GM12878 (cell line): ENCODE measurements at regions not wholly inside any gene's neighbourhood (a gene's known extent, or its start where the extent isn't known, plus 50 kb on each side); places are given as distances from the start of the nearest gene placed in this dataset.

ENCODE experiments used
- ATAC-seq: fragments of 200-7000 bp; cut with Tn5 transposase; 3 replicates; pipeline ENCODE4 v1.9.1; 2020; ENCODE audit warnings: mild to moderate bottlenecking, moderate library complexity
- BruUV-seq: library from RNA; stranded (reverse); fragments of 400-500 nt; replicated peaks from 2 replicates; lab custom pipeline; 2021; lab: Mats Ljungman, UMichigan
- CTCF ChIA-PET: fragments of 300-600 bp; sonication (Branson Sonifier 250); formaldehyde crosslinking; extraction: SDS; loops from one replicate; lab custom pipeline; 2021; ENCODE audit warnings: inconsistent platforms; lab: Yijun Ruan, JAX
- POLR2A ChIA-PET: fragments of 350-600 bp; formaldehyde crosslinking; extraction: SDS; loops from one replicate; lab custom pipeline; 2021; ENCODE audit warnings: inconsistent platforms; lab: Charles Lee
- RAD21 ChIA-PET: fragments of 300-600 bp; sonication (Branson Sonifier 250); formaldehyde crosslinking; loops from one replicate; lab custom pipeline; 2023; ENCODE audit warnings: antibody characterized with exemption; ENCODE audit not compliant: unreplicated experiment; lab: Charles Lee
- SMC1A ChIA-PET: fragments of 300-600 bp; sonication (Branson Sonifier 250); formaldehyde crosslinking; loops from one replicate; lab custom pipeline; 2023; ENCODE audit not compliant: unreplicated experiment, uncharacterized antibody; lab: Charles Lee
- DNase-seq: peaks from one replicate; pipeline ENCODE4 v3.0.0-alpha.2; 2011; ENCODE audit warnings: low read depth, low spot score
- FAIRE-seq: peaks from 3 replicates; lab custom pipeline; 2011; peaks lifted over from hg19 to GRCh38; lab: Jason Lieb, UNC
- H2AFZ ChIP-seq: 2 replicates; pipeline ENCODE4 v1.6.0; 2011; ENCODE audit warnings: low read depth, low read length, control low read depth; ENCODE audit not compliant: control insufficient read depth
- H3K27ac ChIP-seq: 2 replicates; pipeline ENCODE4 v1.5.1; 2011; ENCODE audit warnings: control low read depth; ENCODE audit not compliant: control insufficient read depth, insufficient read depth
- H3K27me3 ChIP-seq, 2 experiments: replicated peaks in 1 of 2; 2 replicates each; pipeline versions ENCODE4 v1.6.0 to v1.6.1; 2011; ENCODE audit warnings: low read length in 1 of 2; ENCODE audit not compliant: control insufficient read depth in 2 of 2, insufficient read depth in 2 of 2
- H3K36me3 ChIP-seq, 2 experiments: 2 replicates each; pipeline ENCODE4 v1.5.1; 2011; ENCODE audit warnings: low read length in 1 of 2; ENCODE audit not compliant: control insufficient read depth in 2 of 2, insufficient read depth in 2 of 2
- H3K4me1 ChIP-seq: 2 replicates; pipeline ENCODE4 v1.6.1; 2011; ENCODE audit warnings: mild to moderate bottlenecking, low read length, moderate library complexity, mixed read lengths; ENCODE audit not compliant: control insufficient read depth, insufficient read depth
- H3K4me2 ChIP-seq: 2 replicates; pipeline ENCODE4 v1.6.0; 2011; ENCODE audit warnings: control low read depth; ENCODE audit not compliant: control insufficient read depth, insufficient read depth
- H3K4me3 ChIP-seq: fragments of 200-600 bp; sonication (generic); 2 replicates; pipeline ENCODE4 v1.5.1; 2016
- H3K79me2 ChIP-seq: 2 replicates; pipeline ENCODE4 v1.6.0; 2011; ENCODE audit warnings: low read length; ENCODE audit not compliant: control insufficient read depth, insufficient read depth
- H3K9ac ChIP-seq: 2 replicates; pipeline ENCODE4 v1.8.0; 2011; ENCODE audit warnings: low read length, control low read depth, mixed read lengths; ENCODE audit not compliant: control insufficient read depth, insufficient read depth
- H3K9me3 ChIP-seq: replicated peaks from 3 replicates; pipeline ENCODE4 v1.5.1; 2011; ENCODE audit warnings: mild to moderate bottlenecking, low read length; ENCODE audit not compliant: control insufficient read depth, insufficient read depth
- H4K20me1 ChIP-seq: 2 replicates; pipeline ENCODE4 v1.6.0; 2011; ENCODE audit not compliant: control insufficient read depth, insufficient read depth
- CEBPB ChIP-seq, 2 experiments: fragments of 150-350 bp in 1 of 2; IDR thresholded peaks; 2 replicates each; pipeline ENCODE4 v1.6.1; 2012 to 2014; ENCODE audit warnings: low read depth in 2 of 2, low read length in 2 of 2, borderline replicate concordance in 1 of 2, inconsistent platforms in 1 of 2
- GABPA ChIP-seq: IDR thresholded peaks from 2 replicates; pipeline ENCODE4 v1.6.1; 2014; ENCODE audit warnings: antibody characterized with exemption, low read depth, mild to moderate bottlenecking, inconsistent platforms
- HDGF ChIP-seq: fragments of 450-650 bp; IDR thresholded peaks from 2 replicates; pipeline ENCODE4 v1.6.1; 2016; ENCODE audit warnings: antibody characterized with exemption
- JUND ChIP-seq: IDR thresholded peaks from 2 replicates; pipeline ENCODE4 v1.6.1; 2012; ENCODE audit warnings: low read depth, mild to moderate bottlenecking, low read length, improper control_type of control experiment, moderate library complexity
- MYB ChIP-seq: fragments of 150-350 bp; IDR thresholded peaks from 2 replicates; pipeline ENCODE4 v1.6.1; 2014; ENCODE audit warnings: mild to moderate bottlenecking, low read depth, low read length, borderline replicate concordance
- MYC ChIP-seq: IDR thresholded peaks from 2 replicates; pipeline ENCODE4 v1.6.1; 2011; ENCODE audit warnings: mild to moderate bottlenecking, low read length, moderate library complexity, inconsistent platforms; ENCODE audit not compliant: insufficient read depth, insufficient replicate concordance, insufficient read length, severe bottlenecking
- NFYA ChIP-seq: IDR thresholded peaks from 2 replicates; pipeline ENCODE4 v1.6.1; 2011; ENCODE audit warnings: low read depth, mild to moderate bottlenecking, low read length, improper control_type of control experiment, borderline replicate concordance
- POU2F2 ChIP-seq: IDR thresholded peaks from 3 replicates; pipeline ENCODE4 v1.6.1; 2011; ENCODE audit warnings: low read depth, mild to moderate bottlenecking, low read length, borderline replicate concordance
- RB1 ChIP-seq: fragments of 450-650 bp; formaldehyde crosslinking; IDR thresholded peaks from 2 replicates; pipeline ENCODE4 v1.6.1; 2017; ENCODE audit warnings: mild to moderate bottlenecking, borderline replicate concordance
- SMARCA5 ChIP-seq: fragments of 450-650 bp; IDR thresholded peaks from 2 replicates; pipeline ENCODE4 v1.6.1; 2017; ENCODE audit warnings: mild to moderate bottlenecking
- STAT3 ChIP-seq: IDR thresholded peaks from 2 replicates; pipeline ENCODE4 v1.6.1; 2011; ENCODE audit warnings: low read depth, low read length, improper control_type of control experiment
- TBL1XR1 ChIP-seq: IDR thresholded peaks from 2 replicates; pipeline ENCODE4 v1.6.1; 2012; ENCODE audit warnings: low read depth, low read length, improper control_type of control experiment
- ZNF24 ChIP-seq: fragments of 450-650 bp; IDR thresholded peaks from 2 replicates; pipeline ENCODE4 v1.6.1; 2017; ENCODE audit warnings: antibody characterized with exemption, mild to moderate bottlenecking
- ZNF274 ChIP-seq: IDR thresholded peaks from one replicate; pipeline ENCODE4 v1.8.0; 2011; ENCODE audit not compliant: insufficient read length, insufficient read depth
- ZZZ3 ChIP-seq: IDR thresholded peaks from 2 replicates; pipeline ENCODE4 v1.6.1; 2011; ENCODE audit warnings: low read depth; ENCODE audit not compliant: control insufficient read depth, insufficient read length
- WGBS: methylation state at CpG from one replicate; pipeline ENCODE4 v1.1.6; 2016; ENCODE audit warnings: low lambda C conversion rate; ENCODE audit not compliant: insufficient replicate concordance, insufficient coverage; ENCODE audit errors: missing lambda C conversion rate; 5-methylcytosine and 5-hydroxymethylcytosine counted together
- in situ Hi-C: fragments of 300-500 bp; cut with MboI; formaldehyde crosslinking; loops from 9 replicates; pipeline ENCODE4 v1.14.3; 2018; ENCODE audit warnings: mixed read lengths
- intact Hi-C: fragments of 100-400 bp; cut with micrococcal nuclease; formaldehyde crosslinking; loops from one replicate; pipeline ENCODE4 v1.14.2; 2022; ENCODE audit not compliant: unreplicated experiment
- TF ChIP-seq, protein P1 (sequence below): IDR thresholded peaks from 2 replicates; pipeline ENCODE4 v1.6.1; 2011; ENCODE audit warnings: low read depth, low read length, improper control_type of control experiment, borderline replicate concordance
- TF ChIP-seq, protein P2 (sequence below): IDR thresholded peaks from 2 replicates; pipeline ENCODE4 v1.6.1; 2011; ENCODE audit warnings: low read depth, mild to moderate bottlenecking, low read length, moderate library complexity, borderline replicate concordance; ENCODE audit errors: extremely low read depth
- TF ChIP-seq, protein P3 (sequence below): fragments of 450-650 bp; conservative IDR thresholded peaks from 2 replicates; pipeline ENCODE4 v1.6.1; 2017; ENCODE audit warnings: mild to moderate bottlenecking, moderate library complexity
- TF ChIP-seq, protein P4 (sequence below): IDR thresholded peaks from 2 replicates; pipeline ENCODE4 v1.6.1; 2012; ENCODE audit warnings: low read depth, low read length, improper control_type of control experiment
- TF ChIP-seq, protein P5 (sequence below): fragments of 450-650 bp; IDR thresholded peaks from 2 replicates; pipeline ENCODE4 v1.6.1; 2016; ENCODE audit warnings: mild to moderate bottlenecking

DNA sequence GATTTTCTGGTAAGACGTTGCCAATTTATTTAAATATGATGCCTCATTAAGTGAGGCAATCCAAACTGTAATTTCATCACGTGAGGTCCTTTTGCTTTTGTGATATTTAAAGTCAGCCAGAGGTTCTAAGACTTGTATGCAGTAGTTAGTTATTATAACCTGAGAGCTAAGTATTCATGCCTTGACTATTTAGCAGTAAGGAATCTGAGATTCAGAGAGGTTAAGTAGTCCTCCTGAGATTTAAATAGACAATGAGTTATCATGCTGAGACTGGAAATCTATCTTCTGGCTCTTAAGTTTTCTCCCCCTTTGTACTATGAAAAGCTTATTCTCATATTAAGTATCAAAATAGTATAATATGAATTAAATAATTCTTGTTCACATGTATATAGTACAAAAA is 158.0 kb downstream of the UTRN start:
- WGBS: 95% methylated on average over 2 of the region's 2 CpGs
- ChIA-PET CTCF (interaction anchor here (0.9 kb wide), 1 partner anchor 22 kb away, joined by 3 read pairs; no protein-coding TSS in a partner anchor), SMC1A (interaction anchor here (1.0 to 1.8 kb wide), 3 partner anchors 8 to 81 kb away, joined by 3 to 4 read pairs (median 3); no protein-coding TSS in a partner anchor), POLR2A (no interaction called here), RAD21 (interaction anchor here (1.0 kb wide), 1 partner anchor 1191 kb away, joined by 3 read pairs; no protein-coding TSS in a partner anchor)
- BruUV-seq: no TSS peak
- Histone ChIP-seq H3K4me1 (no peaks in the 10 kb centered on the region), H3K4me3 (no peak overlapping the region), H3K79me2 (no peaks in the 10 kb centered on the region), H3K9ac (no peak overlapping the region), H3K36me3 (peaks cover 9 to 25% of the 10 kb centered on the region in 2 experiments), H3K27me3 (no peaks in the 10 kb centered on the region), H3K27ac (no peak overlapping the region), H3K9me3 (peaks cover 15% of the 10 kb centered on the region), H4K20me1 (no peaks in the 10 kb centered on the region), H3K4me2 (no peak overlapping the region), H2AFZ (no peak overlapping the region)
- intact Hi-C loops (no loop called here), in situ Hi-C loops (no loop called here)
- ATAC-seq (no peak), FAIRE-seq (no peak), DNase-seq (no peak)
- TF ChIP-seq STAT3: no peak
- TF ChIP-seq GABPA: no peak
- no peak for TF ChIP-seq JUND
- TF ChIP-seq HDGF: no peak
- TF ChIP-seq SMARCA5: no peak
- TF ChIP-seq, protein P1, sequence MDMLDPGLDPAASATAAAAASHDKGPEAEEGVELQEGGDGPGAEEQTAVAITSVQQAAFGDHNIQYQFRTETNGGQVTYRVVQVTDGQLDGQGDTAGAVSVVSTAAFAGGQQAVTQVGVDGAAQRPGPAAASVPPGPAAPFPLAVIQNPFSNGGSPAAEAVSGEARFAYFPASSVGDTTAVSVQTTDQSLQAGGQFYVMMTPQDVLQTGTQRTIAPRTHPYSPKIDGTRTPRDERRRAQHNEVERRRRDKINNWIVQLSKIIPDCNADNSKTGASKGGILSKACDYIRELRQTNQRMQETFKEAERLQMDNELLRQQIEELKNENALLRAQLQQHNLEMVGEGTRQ: no peak
- no peak for TF ChIP-seq NFYA
- no peak for TF ChIP-seq ZZZ3
- no peak for TF ChIP-seq MYC
- no peak for TF ChIP-seq POU2F2
- no peak for TF ChIP-seq CEBPB (IDR thresholded peaks at IDR 0.05; ENCODE audit: borderline replicate concordance in 1 of 2, low read depth in 2 of 2, low read length in 2 of 2)
- TF ChIP-seq, protein P2, sequence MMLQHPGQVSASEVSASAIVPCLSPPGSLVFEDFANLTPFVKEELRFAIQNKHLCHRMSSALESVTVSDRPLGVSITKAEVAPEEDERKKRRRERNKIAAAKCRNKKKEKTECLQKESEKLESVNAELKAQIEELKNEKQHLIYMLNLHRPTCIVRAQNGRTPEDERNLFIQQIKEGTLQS: no peak
- TF ChIP-seq ZNF24: no peak
- TF ChIP-seq, protein P3, sequence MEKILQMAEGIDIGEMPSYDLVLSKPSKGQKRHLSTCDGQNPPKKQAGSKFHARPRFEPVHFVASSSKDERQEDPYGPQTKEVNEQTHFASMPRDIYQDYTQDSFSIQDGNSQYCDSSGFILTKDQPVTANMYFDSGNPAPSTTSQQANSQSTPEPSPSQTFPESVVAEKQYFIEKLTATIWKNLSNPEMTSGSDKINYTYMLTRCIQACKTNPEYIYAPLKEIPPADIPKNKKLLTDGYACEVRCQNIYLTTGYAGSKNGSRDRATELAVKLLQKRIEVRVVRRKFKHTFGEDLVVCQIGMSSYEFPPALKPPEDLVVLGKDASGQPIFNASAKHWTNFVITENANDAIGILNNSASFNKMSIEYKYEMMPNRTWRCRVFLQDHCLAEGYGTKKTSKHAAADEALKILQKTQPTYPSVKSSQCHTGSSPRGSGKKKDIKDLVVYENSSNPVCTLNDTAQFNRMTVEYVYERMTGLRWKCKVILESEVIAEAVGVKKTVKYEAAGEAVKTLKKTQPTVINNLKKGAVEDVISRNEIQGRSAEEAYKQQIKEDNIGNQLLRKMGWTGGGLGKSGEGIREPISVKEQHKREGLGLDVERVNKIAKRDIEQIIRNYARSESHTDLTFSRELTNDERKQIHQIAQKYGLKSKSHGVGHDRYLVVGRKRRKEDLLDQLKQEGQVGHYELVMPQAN: no peak
- TF ChIP-seq, protein P4, sequence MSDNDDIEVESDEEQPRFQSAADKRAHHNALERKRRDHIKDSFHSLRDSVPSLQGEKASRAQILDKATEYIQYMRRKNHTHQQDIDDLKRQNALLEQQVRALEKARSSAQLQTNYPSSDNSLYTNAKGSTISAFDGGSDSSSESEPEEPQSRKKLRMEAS: no peak
- no peak for TF ChIP-seq ZNF274
- no peak for TF ChIP-seq TBL1XR1
- TF ChIP-seq MYB: no peak
- TF ChIP-seq RB1: no peak
- TF ChIP-seq, protein P5, sequence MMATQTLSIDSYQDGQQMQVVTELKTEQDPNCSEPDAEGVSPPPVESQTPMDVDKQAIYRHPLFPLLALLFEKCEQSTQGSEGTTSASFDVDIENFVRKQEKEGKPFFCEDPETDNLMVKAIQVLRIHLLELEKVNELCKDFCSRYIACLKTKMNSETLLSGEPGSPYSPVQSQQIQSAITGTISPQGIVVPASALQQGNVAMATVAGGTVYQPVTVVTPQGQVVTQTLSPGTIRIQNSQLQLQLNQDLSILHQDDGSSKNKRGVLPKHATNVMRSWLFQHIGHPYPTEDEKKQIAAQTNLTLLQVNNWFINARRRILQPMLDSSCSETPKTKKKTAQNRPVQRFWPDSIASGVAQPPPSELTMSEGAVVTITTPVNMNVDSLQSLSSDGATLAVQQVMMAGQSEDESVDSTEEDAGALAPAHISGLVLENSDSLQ: no peak
